ENCODE measurements at regions not wholly inside any gene's neighbourhood (a gene's known extent, or its start where the extent isn't known, plus 50 kb on each side); places are given as distances from the start of the nearest gene placed in this dataset.
A peak's percentile ranks its signal among the peaks of the same experiment; 100 is the strongest.

DNA sequence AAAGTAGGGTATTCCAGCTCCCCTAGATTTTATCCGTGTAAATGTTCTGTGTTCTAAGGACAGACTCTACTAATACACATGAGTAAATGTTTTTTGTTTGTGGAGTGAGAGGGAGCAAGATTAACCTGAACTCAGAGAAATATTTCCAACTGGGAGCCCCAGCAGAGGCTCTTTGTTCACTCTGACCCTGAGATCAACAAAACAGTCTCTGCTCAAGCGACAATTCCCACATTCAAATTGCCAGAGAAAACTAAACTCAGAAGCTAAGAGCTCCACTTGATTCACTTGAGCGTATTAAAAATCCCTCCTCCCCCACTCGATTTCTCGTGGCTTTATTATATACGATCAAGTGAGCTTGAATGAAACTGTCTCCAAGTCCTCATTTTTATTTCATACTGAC, 413.9 kb upstream of the JARID2 start:
- no peak overlapping the region for H3K4me3 ChIP-seq (ENCODE audit: low read depth, low read length)
- TF ChIP-seq, protein P1, sequence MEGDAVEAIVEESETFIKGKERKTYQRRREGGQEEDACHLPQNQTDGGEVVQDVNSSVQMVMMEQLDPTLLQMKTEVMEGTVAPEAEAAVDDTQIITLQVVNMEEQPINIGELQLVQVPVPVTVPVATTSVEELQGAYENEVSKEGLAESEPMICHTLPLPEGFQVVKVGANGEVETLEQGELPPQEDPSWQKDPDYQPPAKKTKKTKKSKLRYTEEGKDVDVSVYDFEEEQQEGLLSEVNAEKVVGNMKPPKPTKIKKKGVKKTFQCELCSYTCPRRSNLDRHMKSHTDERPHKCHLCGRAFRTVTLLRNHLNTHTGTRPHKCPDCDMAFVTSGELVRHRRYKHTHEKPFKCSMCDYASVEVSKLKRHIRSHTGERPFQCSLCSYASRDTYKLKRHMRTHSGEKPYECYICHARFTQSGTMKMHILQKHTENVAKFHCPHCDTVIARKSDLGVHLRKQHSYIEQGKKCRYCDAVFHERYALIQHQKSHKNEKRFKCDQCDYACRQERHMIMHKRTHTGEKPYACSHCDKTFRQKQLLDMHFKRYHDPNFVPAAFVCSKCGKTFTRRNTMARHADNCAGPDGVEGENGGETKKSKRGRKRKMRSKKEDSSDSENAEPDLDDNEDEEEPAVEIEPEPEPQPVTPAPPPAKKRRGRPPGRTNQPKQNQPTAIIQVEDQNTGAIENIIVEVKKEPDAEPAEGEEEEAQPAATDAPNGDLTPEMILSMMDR (IDR thresholded peaks at IDR 0.05; ENCODE audit: insufficient read depth, low read length, poor library complexity, severe bottlenecking), result no peak
- DNase-seq (ENCODE audit: low read depth), result no peak

GRCh38 chr6:14832427-14832826, 413.4 kb upstream of the JARID2 start:
- TF ChIP-seq, protein P1 (IDR thresholded peaks at IDR 0.05; ENCODE audit: insufficient read depth, low read length, poor library complexity, severe bottlenecking), result no peak
- Histone ChIP-seq H3K27me3 (ENCODE audit: control insufficient read depth, insufficient read depth, low read length) (no peaks in the 10 kb centered on the region), H3K4me3 (ENCODE audit: low read depth, low read length) (no peak overlapping the region), H3K36me3 (ENCODE audit: control insufficient read depth, insufficient read depth, low read length) (no peaks in the 10 kb centered on the region)
- DNase-seq (ENCODE audit: low read depth), result no peak

More for the DNA sequence above, 413.9 kb upstream of the JARID2 start:
- Histone ChIP-seq H3K36me3 (ENCODE audit: control insufficient read depth, insufficient read depth, low read length) (no peaks in the 10 kb centered on the region), H3K27me3 (ENCODE audit: control insufficient read depth, insufficient read depth, low read length) (no peaks in the 10 kb centered on the region)

GRCh38 chr6:14834851-14835530, 410.9 kb upstream of the JARID2 start:
- Histone ChIP-seq H3K36me3 (ENCODE audit: control insufficient read depth, insufficient read depth, low read length) (no peaks in the 10 kb centered on the region), H3K27me3 (ENCODE audit: control insufficient read depth, insufficient read depth, low read length) (no peaks in the 10 kb centered on the region), H3K4me3 (ENCODE audit: low read depth, low read length) (no peak overlapping the region)
- DNase-seq (ENCODE audit: low read depth), result no peak
- TF ChIP-seq, protein P1 (IDR thresholded peaks at IDR 0.05; ENCODE audit: insufficient read depth, low read length, poor library complexity, severe bottlenecking), result no peak

- TF ChIP-seq, protein P1 (IDR thresholded peaks at IDR 0.05; ENCODE audit: insufficient read depth, low read length, poor library complexity, severe bottlenecking), result no peak
- DNase-seq (ENCODE audit: low read depth), result no peak
- no peaks in the 10 kb centered on the region for H3K36me3 ChIP-seq (ENCODE audit: control insufficient read depth, insufficient read depth, low read length)
- no peaks in the 10 kb centered on the region for H3K27me3 ChIP-seq (ENCODE audit: control insufficient read depth, insufficient read depth, low read length)
- no peak overlapping the region for H3K4me3 ChIP-seq (ENCODE audit: low read depth, low read length)
Measured at GRCh38 chr6:14837435-14837834, 408.4 kb upstream of the JARID2 start.

- no peak for DNase-seq (ENCODE audit: low read depth)
- TF ChIP-seq, protein P1 (IDR thresholded peaks at IDR 0.05; ENCODE audit: insufficient read depth, low read length, poor library complexity, severe bottlenecking), result no peak
Measured at GRCh38 chr6:14838133-14838583, 407.7 kb upstream of the JARID2 start.

GRCh38 chr6:14841901-14842421, 403.9 kb upstream of the JARID2 start:
- Histone ChIP-seq H3K36me3 (ENCODE audit: control insufficient read depth, insufficient read depth, low read length) (no peaks in the 10 kb centered on the region), H3K27me3 (ENCODE audit: control insufficient read depth, insufficient read depth, low read length) (no peaks in the 10 kb centered on the region), H3K4me3 (ENCODE audit: low read depth, low read length) (no peak overlapping the region)
- TF ChIP-seq, protein P1 (IDR thresholded peaks at IDR 0.05; ENCODE audit: insufficient read depth, low read length, poor library complexity, severe bottlenecking), result no peak
- DNase-seq (ENCODE audit: low read depth), result peak; percentile 25

More at GRCh38 chr6:14838133-14838583, 407.7 kb upstream of the JARID2 start:
- no peak overlapping the region for H3K4me3 ChIP-seq (ENCODE audit: low read depth, low read length)
- no peaks in the 10 kb centered on the region for H3K27me3 ChIP-seq (ENCODE audit: control insufficient read depth, insufficient read depth, low read length)
- no peaks in the 10 kb centered on the region for H3K36me3 ChIP-seq (ENCODE audit: control insufficient read depth, insufficient read depth, low read length)
